Endothelial cell of umbilical vein (primary cell): ENCODE measurements at regions not wholly inside any gene's neighbourhood (a gene's known extent, or its start where the extent isn't known, plus 50 kb on each side); places are given as distances from the start of the nearest gene placed in this dataset.

Source experiments
- BruUV-seq: library from RNA; stranded (reverse); fragments of 400-500 nt; replicated peaks from 2 replicates; lab custom pipeline; 2021; lab: Mats Ljungman, UMichigan
- CTCF ChIA-PET: fragments of 300-600, 350-600 bp; sonication (Branson Sonifier 250); formaldehyde crosslinking; loops from one replicate; lab custom pipeline; 2021; ENCODE audit warnings: antibody characterized with exemption, inconsistent platforms; lab: Charles Lee
- POLR2A ChIA-PET: fragments of 300-600, 350-600 bp; sonication (Branson Sonifier 250); formaldehyde crosslinking; loops from one replicate; lab custom pipeline; 2021; ENCODE audit warnings: antibody characterized with exemption, inconsistent platforms; lab: Charles Lee
- DNase-seq: peaks from one replicate; pipeline ENCODE4 v3.0.0-alpha.2; 2011; ENCODE audit warnings: low read depth, low spot score
- FAIRE-seq: peaks from 2 replicates; lab custom pipeline; 2011; peaks lifted over from hg19 to GRCh38; lab: Jason Lieb, UNC
- H2AFZ ChIP-seq: 2 replicates; pipeline ENCODE4 v1.6.0; 2012; ENCODE audit warnings: low read depth, low read length, control low read depth, inconsistent platforms
- H3K27ac ChIP-seq: 2 replicates; pipeline ENCODE4 v1.5.1; 2011; ENCODE audit warnings: low read depth, mild to moderate bottlenecking, control low read depth, low read length, moderate library complexity; ENCODE audit not compliant: insufficient read depth
- H3K27me3 ChIP-seq, 2 experiments: 2 replicates each; pipeline versions ENCODE4 v1.6.0 to v1.6.1; 2011; ENCODE audit warnings: low read length in 2 of 2, mixed read lengths in 1 of 2; ENCODE audit not compliant: control insufficient read depth in 2 of 2, insufficient read depth in 2 of 2
- H3K36me3 ChIP-seq, 2 experiments: 2 replicates in 1 of 2; 3 replicates in 1 of 2; pipeline ENCODE4 v1.5.1; 2011; ENCODE audit warnings: low read length in 2 of 2, mild to moderate bottlenecking in 1 of 2, moderate library complexity in 1 of 2; ENCODE audit not compliant: control insufficient read depth in 2 of 2, insufficient read depth in 2 of 2; ENCODE audit errors: extremely low read depth in 1 of 2
- H3K4me1 ChIP-seq: 3 replicates; pipeline ENCODE4 v1.5.1; 2011; ENCODE audit warnings: mild to moderate bottlenecking, low read length; ENCODE audit not compliant: control insufficient read depth, insufficient read depth; ENCODE audit errors: extremely low read depth
- H3K4me2 ChIP-seq: 2 replicates; pipeline ENCODE4 v1.6.1; 2011; ENCODE audit warnings: low read length, control low read depth, mixed read lengths; ENCODE audit not compliant: insufficient read depth
- H3K4me3 ChIP-seq, 3 experiments: fragments of 200-600 bp in 1 of 3; sonication (generic), shearing (Covaris generic) in 1 of 3; replicated peaks in 1 of 3; 2 replicates each; pipeline ENCODE4 v1.5.1; 2011 to 2016; ENCODE audit warnings: control low read depth in 3 of 3, low read length in 3 of 3, mild to moderate bottlenecking in 2 of 3, inconsistent platforms in 1 of 3, low read depth in 1 of 3, moderate library complexity in 1 of 3; ENCODE audit not compliant: insufficient read depth in 1 of 3
- H3K79me2 ChIP-seq: 2 replicates; pipeline ENCODE4 v1.6.0; 2012; ENCODE audit warnings: low read length, inconsistent platforms; ENCODE audit not compliant: control insufficient read depth, insufficient read depth
- H3K9ac ChIP-seq: replicated peaks from 2 replicates; pipeline ENCODE3; 2011; ENCODE audit warnings: low read length, control low read depth; ENCODE audit not compliant: insufficient read depth; ENCODE audit errors: extremely low read depth
- H3K9me1 ChIP-seq: replicated peaks from 3 replicates; pipeline ENCODE4 v1.6.0; 2011; ENCODE audit warnings: mild to moderate bottlenecking, low read length; ENCODE audit not compliant: control insufficient read depth, insufficient read depth; ENCODE audit errors: extremely low read depth
- H3K9me3 ChIP-seq: replicated peaks from 2 replicates; pipeline ENCODE4 v1.5.1; 2012; ENCODE audit warnings: low read length, inconsistent platforms; ENCODE audit not compliant: control insufficient read depth, insufficient read depth
- H4K20me1 ChIP-seq: replicated peaks from 2 replicates; pipeline ENCODE3; 2011; ENCODE audit warnings: mild to moderate bottlenecking, low read length; ENCODE audit not compliant: control insufficient read depth, insufficient read depth; ENCODE audit errors: extremely low read depth
- EZH2 ChIP-seq: IDR thresholded peaks from 2 replicates; pipeline ENCODE4 v1.6.1; 2012; ENCODE audit warnings: borderline replicate concordance, low read depth, mild to moderate bottlenecking, moderate library complexity, low read length, inconsistent platforms; ENCODE audit not compliant: severe bottlenecking
- FOS ChIP-seq: IDR thresholded peaks from 2 replicates; pipeline ENCODE4 v1.6.1; 2011; ENCODE audit warnings: mild to moderate bottlenecking, low read length, moderate library complexity, borderline replicate concordance; ENCODE audit not compliant: insufficient read depth
- GATA2 ChIP-seq: IDR thresholded peaks from 2 replicates; pipeline ENCODE4 v1.7.0; 2011; ENCODE audit warnings: low read depth, mild to moderate bottlenecking, moderate library complexity, mixed read lengths, low read length; ENCODE audit not compliant: insufficient read length, insufficient read depth
- JUN ChIP-seq: IDR thresholded peaks from 2 replicates; pipeline ENCODE4 v1.6.1; 2011; ENCODE audit warnings: borderline replicate concordance, low read depth; ENCODE audit not compliant: insufficient read length, insufficient read depth
- MYC ChIP-seq: IDR thresholded peaks from one replicate; pipeline ENCODE4 v1.6.1; 2011; ENCODE audit warnings: mild to moderate bottlenecking, low read depth, low read length
- POLR2A ChIP-seq: IDR thresholded peaks from 2 replicates; pipeline ENCODE4 v1.6.1; 2012; ENCODE audit warnings: low read depth, mild to moderate bottlenecking, control low read depth, low read length
- POLR2AphosphoS5 ChIP-seq: IDR thresholded peaks from 2 replicates; pipeline ENCODE4 v1.6.1; 2012; ENCODE audit warnings: low read depth, mild to moderate bottlenecking, control low read depth, low read length, moderate library complexity; ENCODE audit not compliant: insufficient read depth
- dilution Hi-C: fragments of 300-500 bp; cut with MboI; formaldehyde crosslinking; loops from one replicate; pipeline ENCODE4 v1.15.0; 2019; ENCODE audit warnings: low sequenced_read_pairs; ENCODE audit not compliant: extremely low pct_ligation_motif_present
- intact Hi-C: fragments of 100-400 bp; cut with micrococcal nuclease; formaldehyde crosslinking; loops from one replicate; pipeline ENCODE4 v1.10.0; 2022
- TF ChIP-seq, protein P1 (sequence below): IDR thresholded peaks from 2 replicates; pipeline ENCODE4 v1.6.1; 2011; ENCODE audit not compliant: insufficient read depth, insufficient read length
- TF ChIP-seq, protein P2 (sequence below), 2 donors: IDR thresholded peaks; 1 replicate in 1 of 2; 2 replicates in 1 of 2; pipeline ENCODE4 v1.5.1; 2011; ENCODE audit warnings: low read length in 2 of 2, mild to moderate bottlenecking in 2 of 2, moderate library complexity in 2 of 2, control low read depth in 1 of 2, inconsistent platforms in 1 of 2, low read depth in 1 of 2; ENCODE audit not compliant: insufficient read depth in 1 of 2; ENCODE audit errors: extremely low read depth in 1 of 2

- Histone ChIP-seq H3K27ac (no peak overlapping the region), H3K4me1 (no peaks in the 10 kb centered on the region), H3K9me1 (no peaks in the 10 kb centered on the region), H2AFZ (no peak overlapping the region), H3K4me2 (no peak overlapping the region), H4K20me1 (no peaks in the 10 kb centered on the region), H3K79me2 (no peaks in the 10 kb centered on the region), H3K36me3 (no peaks in the 10 kb centered on the region), H3K4me3 (no peak overlapping the region), H3K27me3 (no peaks in the 10 kb centered on the region), H3K9me3 (no peaks in the 10 kb centered on the region), H3K9ac (no peak overlapping the region)
- ChIA-PET CTCF (no interaction called here), POLR2A (no interaction called here)
- no peak for DNase-seq
- dilution Hi-C loops: no loop called here
- BruUV-seq: no TSS peak
- no peak for FAIRE-seq
- TF ChIP-seq, protein P1, sequence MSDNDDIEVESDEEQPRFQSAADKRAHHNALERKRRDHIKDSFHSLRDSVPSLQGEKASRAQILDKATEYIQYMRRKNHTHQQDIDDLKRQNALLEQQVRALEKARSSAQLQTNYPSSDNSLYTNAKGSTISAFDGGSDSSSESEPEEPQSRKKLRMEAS: no peak
- no peak for TF ChIP-seq POLR2AphosphoS5
- intact Hi-C loops: no loop called here
Observed at GRCh38 chr3:103644450-103644849, 1209.6 kb downstream of the ZPLD1 start.

DNA sequence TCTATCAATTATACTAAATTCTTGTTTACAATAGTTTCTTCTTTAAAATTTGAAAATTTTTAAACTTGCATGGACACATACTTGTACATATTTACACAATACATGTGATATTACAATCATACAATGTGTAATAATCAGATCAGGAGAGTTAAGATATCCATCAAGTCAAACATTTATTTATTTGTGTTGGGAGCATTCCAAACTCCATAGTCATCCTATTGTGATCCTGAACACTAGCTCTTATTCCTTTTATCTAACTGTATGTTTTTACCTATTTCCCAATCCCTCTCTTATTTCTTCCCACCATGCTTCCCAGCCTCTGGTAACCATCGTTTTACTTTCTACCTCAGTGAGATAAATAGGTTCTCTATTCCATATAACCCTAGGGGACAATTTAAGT, 1219.2 kb downstream of the ZPLD1 start:
- H3K27me3 ChIP-seq: no peaks in the 10 kb centered on the region
- H3K9me1 ChIP-seq: no peaks in the 10 kb centered on the region
- POLR2A ChIA-PET: no interaction called here
- FAIRE-seq: no peak
- no peak overlapping the region for H3K27ac ChIP-seq
- H4K20me1 ChIP-seq: no peaks in the 10 kb centered on the region
- TF ChIP-seq MYC: no peak
- TF ChIP-seq POLR2AphosphoS5: no peak
- TF ChIP-seq, protein P1: no peak
- TF ChIP-seq EZH2: no peak
- TF ChIP-seq JUN: no peak
- no peak for TF ChIP-seq FOS
- TF ChIP-seq GATA2: no peak
- TF ChIP-seq, protein P2, sequence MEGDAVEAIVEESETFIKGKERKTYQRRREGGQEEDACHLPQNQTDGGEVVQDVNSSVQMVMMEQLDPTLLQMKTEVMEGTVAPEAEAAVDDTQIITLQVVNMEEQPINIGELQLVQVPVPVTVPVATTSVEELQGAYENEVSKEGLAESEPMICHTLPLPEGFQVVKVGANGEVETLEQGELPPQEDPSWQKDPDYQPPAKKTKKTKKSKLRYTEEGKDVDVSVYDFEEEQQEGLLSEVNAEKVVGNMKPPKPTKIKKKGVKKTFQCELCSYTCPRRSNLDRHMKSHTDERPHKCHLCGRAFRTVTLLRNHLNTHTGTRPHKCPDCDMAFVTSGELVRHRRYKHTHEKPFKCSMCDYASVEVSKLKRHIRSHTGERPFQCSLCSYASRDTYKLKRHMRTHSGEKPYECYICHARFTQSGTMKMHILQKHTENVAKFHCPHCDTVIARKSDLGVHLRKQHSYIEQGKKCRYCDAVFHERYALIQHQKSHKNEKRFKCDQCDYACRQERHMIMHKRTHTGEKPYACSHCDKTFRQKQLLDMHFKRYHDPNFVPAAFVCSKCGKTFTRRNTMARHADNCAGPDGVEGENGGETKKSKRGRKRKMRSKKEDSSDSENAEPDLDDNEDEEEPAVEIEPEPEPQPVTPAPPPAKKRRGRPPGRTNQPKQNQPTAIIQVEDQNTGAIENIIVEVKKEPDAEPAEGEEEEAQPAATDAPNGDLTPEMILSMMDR (IDR thresholded peaks at IDR 0.05; ENCODE audit: extremely low read depth in 1 of 2, insufficient read depth in 1 of 2, low read depth in 1 of 2, low read length in 2 of 2): no peak
- no peak for TF ChIP-seq POLR2A
- H3K79me2 ChIP-seq: no peaks in the 10 kb centered on the region
- dilution Hi-C loops: no loop called here
- H3K9ac ChIP-seq: no peak overlapping the region
- no peak overlapping the region for H3K4me2 ChIP-seq
- no peak for DNase-seq
- no peaks in the 10 kb centered on the region for H3K4me1 ChIP-seq
- H2AFZ ChIP-seq: no peak overlapping the region
- H3K36me3 ChIP-seq: no peaks in the 10 kb centered on the region
- no TSS peak for BruUV-seq
- H3K9me3 ChIP-seq: no peaks in the 10 kb centered on the region
- CTCF ChIA-PET: no interaction called here
- intact Hi-C loops: no loop called here
- no peak overlapping the region for H3K4me3 ChIP-seq
